Stimulated activated naive CD8-positive, alpha-beta T cell treated with anti-CD3 and anti-CD28 coated beads, Interleukin-15, amount 100 ng/mL, for 72 hours (primary cell): ENCODE measurements at regions not wholly inside any gene's neighbourhood (a gene's known extent, or its start where the extent isn't known, plus 50 kb on each side); places are given as distances from the start of the nearest gene placed in this dataset.
"Not testable (repeated sequence)": the region's sequence is repeated elsewhere in the genome, so short reads cannot be mapped to it uniquely, and the experiment has no call there.

Experiments used
- ATAC-seq: fragments of 150-1000 bp; cut with Tn5 transposase; 2 replicates; pipeline ENCODE4 v1.10.0; 2021; ENCODE audit warnings: mild to moderate bottlenecking, moderate library complexity
- DNase-seq, 2 donors: peaks; one replicate each; pipeline ENCODE4 v3.0.0; 2021 to 2022
- H3K27ac Mint-ChIP-seq, 2 donors: one replicate each; pipeline ENCODE4 v1.8.0; 2022; ENCODE audit warnings: mild to moderate bottlenecking in 2 of 2, mixed read lengths in 2 of 2, moderate library complexity in 2 of 2
- H3K27me3 Mint-ChIP-seq: one replicate; pipeline ENCODE4 v1.8.0; 2022; ENCODE audit warnings: mixed read lengths
- H3K4me1 Mint-ChIP-seq: one replicate; pipeline ENCODE4 v1.8.0; 2022; ENCODE audit warnings: mild to moderate bottlenecking, mixed read lengths
- H3K4me3 Mint-ChIP-seq, 2 donors: one replicate each; pipeline ENCODE4 v1.8.0; 2022; ENCODE audit warnings: mild to moderate bottlenecking in 2 of 2, mixed read lengths in 2 of 2, moderate library complexity in 1 of 2
- H3K9me3 Mint-ChIP-seq, 2 donors: one replicate each; pipeline ENCODE4 v1.8.0; 2022; ENCODE audit warnings: mixed read lengths in 2 of 2

DNA sequence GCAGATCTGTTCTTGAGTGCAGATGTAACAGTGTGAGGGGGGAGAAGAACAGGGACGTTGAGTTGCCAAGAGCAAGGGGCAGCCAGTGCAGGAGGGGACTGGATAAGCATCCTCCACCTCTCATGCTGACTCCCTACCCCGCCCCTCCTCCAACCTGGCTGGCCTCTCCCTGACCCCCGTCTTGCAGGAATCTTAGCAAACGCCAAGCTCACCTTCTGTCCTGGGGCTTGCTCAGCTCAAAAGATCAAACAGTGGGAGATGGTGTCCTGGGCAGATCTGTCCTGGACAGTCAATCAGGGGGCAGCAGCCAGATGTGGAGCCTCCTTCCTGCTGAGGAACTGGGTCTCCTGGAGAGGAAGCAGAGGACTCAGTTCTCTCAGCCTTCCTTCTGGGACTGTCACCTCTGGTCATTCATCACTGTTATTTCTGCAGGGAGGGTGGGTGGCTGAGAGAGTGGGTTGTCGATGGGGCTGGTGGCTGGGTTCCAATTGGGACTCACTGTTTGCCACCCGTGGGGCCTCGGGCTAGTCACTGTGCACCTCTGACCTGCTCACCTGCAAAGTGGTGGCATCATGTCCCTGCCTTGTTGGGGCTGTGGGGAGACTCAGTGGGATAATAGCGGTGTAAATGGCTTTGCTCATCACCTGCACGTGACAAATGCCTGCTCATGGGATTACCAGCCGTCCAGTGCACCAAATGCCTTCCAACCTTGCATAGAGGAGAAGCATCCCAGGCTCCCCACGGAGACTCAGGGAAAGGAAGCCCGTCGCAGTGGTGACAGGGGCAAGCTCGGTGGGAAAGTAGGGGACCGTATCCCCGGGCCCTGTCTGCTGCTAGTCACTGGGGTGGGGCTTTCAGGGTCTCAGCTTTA is 154.4 kb downstream of the PTPRU start:
- peaks cover 65% of the 10 kb centered on the region for H3K27me3 Mint-ChIP-seq
- H3K27ac Mint-ChIP-seq = no peak overlapping the region
- no peak for ATAC-seq
- no peaks in the 10 kb centered on the region for H3K9me3 Mint-ChIP-seq
- no peak overlapping the region for H3K4me3 Mint-ChIP-seq
- H3K4me1 Mint-ChIP-seq = no peaks in the 10 kb centered on the region
- no peak for DNase-seq

DNA sequence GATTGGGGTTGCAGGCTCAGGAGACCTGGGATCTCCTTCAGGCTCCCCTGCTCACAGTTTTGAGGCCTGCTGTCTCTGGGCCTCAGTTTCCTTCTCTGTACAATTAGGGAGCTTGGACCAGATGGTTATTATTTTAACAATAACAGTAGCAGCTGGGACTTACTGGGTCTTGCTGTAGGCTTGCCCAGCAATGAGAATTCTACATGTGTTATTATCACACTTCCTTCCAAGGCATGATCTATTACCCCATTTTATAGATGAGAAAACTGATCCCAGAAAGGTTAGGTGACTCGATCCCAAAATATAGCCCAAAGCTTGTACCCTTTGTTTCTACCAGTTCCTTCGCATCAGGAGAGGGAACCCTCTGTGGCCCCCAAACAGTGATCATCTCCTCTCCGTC is 153.8 kb downstream of the PTPRU start:
- Mint-ChIP-seq H3K27ac (no peak overlapping the region), H3K27me3 (peaks cover 64% of the 10 kb centered on the region), H3K9me3 (no peaks in the 10 kb centered on the region), H3K4me1 (no peaks in the 10 kb centered on the region), H3K4me3 (no peak overlapping the region)
- ATAC-seq = no peak
- no peak for DNase-seq

DNA sequence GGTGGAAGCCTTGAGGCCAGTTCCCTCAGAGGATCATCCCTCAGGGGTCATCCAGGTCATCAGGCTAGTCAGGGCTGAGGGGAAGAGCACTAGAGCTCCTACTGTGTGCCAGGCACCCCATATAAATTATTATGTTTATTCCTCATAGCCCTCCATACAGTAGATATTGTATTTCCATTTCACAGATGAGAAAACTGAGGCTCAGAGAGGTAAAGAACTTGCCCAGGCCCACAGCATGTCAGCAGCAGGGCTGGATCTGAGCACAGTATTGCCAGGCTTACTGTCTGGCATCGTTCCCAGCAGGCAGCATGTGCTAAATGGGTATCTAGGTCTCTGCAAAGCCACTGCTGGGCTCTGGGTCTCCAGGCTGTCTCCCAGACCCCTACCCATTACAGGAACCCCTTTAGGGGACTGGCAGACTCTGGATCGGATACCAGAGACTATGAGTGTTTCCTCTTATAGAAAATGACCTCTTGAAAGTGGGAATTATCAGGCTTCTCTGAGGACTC is 153.3 kb downstream of the PTPRU start:
- H3K27me3 Mint-ChIP-seq = peaks cover 62% of the 10 kb centered on the region
- DNase-seq = no peak
- ATAC-seq = no peak
- no peaks in the 10 kb centered on the region for H3K4me1 Mint-ChIP-seq
- no peak overlapping the region for H3K4me3 Mint-ChIP-seq
- H3K27ac Mint-ChIP-seq = no peak overlapping the region
- H3K9me3 Mint-ChIP-seq = no peaks in the 10 kb centered on the region

DNA sequence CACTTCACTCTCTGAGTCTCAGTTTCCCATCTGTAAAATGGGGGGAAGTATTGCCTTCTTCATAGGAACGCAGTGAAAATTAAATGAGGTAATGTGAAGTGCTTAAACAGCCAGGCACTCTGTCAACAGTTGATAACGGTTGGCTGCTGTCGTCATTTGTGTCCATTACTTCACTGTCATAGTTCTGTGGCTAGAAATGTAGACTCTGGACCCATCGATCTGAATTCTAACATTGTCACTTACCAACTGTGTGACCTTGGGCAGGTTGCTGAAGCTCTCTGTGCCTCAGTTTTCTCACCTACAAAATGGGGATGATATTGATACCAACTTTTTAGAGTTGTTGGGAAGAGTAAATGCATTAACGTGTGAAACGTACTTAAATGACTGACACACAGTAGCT is 152.6 kb downstream of the PTPRU start:
- DNase-seq = no peak
- Mint-ChIP-seq H3K4me3 (no peak overlapping the region), H3K9me3 (no peaks in the 10 kb centered on the region), H3K4me1 (no peaks in the 10 kb centered on the region), H3K27ac (no peak overlapping the region), H3K27me3 (peaks cover 65% of the 10 kb centered on the region)
- ATAC-seq = no peak

DNA sequence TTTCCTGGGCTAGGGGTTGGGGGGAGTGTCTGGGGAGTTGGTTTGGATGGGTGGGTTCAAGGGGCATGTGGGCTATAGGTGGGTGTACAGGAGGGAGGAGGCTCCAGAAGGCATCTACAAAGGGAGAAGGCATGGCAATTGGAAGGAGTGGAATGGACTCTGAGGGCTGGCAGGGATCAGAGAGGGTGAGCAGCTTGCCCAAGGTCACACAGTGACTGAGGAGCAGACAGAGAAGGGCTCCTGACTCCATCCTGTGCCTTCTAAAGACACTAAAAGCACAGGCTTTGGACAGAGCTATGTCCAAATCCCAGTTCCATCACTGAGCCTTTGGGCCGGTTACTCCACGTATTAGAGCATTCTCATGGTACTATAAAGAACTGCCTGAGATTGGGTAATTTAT is 151.8 kb downstream of the PTPRU start:
- peak overlapping the region in 1 of 2 donors; percentile 35 for H3K27ac Mint-ChIP-seq
- DNase-seq (no peak), ATAC-seq (no peak)
- H3K9me3 Mint-ChIP-seq = no peaks in the 10 kb centered on the region
- peaks cover 70% of the 10 kb centered on the region for H3K27me3 Mint-ChIP-seq
- no peak overlapping the region for H3K4me3 Mint-ChIP-seq
- no peaks in the 10 kb centered on the region for H3K4me1 Mint-ChIP-seq

DNA sequence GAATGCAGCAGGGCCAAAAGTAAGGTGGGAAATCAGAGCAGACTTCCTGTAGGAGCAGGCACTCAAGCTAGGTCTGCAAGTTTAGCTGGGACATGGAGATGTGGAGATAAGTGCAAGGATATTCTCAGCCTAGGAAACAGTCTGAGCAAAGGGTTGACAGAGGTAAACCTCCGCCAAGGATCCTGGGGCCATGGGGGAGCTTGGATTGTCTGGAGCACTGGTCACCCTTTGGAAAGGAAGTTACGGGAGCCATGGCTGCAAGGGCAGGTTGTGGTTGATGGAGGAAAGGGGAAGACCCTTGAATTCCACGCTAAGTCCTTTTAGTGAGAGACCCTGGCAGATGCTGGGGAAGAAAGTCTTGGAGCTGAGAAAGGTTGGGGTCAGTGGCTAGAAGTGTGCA is 150.9 kb downstream of the PTPRU start:
- Mint-ChIP-seq H3K9me3 (no peaks in the 10 kb centered on the region), H3K27me3 (peaks cover 70% of the 10 kb centered on the region), H3K27ac (peak overlapping the region in 1 of 2 donors; percentile 31), H3K4me1 (no peaks in the 10 kb centered on the region), H3K4me3 (no peak overlapping the region)
- ATAC-seq (no peak), DNase-seq (no peak)

DNA sequence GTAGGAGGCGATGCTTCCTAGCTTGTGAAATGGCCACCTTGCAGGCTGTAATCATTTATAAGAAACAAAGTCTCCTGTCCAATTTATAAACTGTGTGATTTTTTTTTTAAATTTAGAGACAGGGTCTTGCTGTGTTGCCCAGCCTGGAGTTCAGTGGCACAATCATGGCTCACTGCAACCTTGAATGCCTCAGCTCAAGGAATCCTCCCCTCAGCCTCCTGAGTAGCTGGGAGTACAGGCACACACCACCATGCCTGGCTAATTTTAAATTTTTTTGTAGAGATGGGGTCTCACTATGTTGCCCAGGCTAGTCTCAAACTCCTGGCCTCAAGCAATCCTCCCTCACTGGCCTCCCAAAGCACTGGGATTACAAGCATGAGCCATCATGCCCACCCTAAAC is 150.1 kb downstream of the PTPRU start:
- H3K9me3 Mint-ChIP-seq, H3K4me3 Mint-ChIP-seq, DNase-seq, H3K27ac Mint-ChIP-seq, ATAC-seq, H3K4me1 Mint-ChIP-seq: not testable (repeated sequence)
- peaks cover 64% of the 10 kb centered on the region for H3K27me3 Mint-ChIP-seq

DNA sequence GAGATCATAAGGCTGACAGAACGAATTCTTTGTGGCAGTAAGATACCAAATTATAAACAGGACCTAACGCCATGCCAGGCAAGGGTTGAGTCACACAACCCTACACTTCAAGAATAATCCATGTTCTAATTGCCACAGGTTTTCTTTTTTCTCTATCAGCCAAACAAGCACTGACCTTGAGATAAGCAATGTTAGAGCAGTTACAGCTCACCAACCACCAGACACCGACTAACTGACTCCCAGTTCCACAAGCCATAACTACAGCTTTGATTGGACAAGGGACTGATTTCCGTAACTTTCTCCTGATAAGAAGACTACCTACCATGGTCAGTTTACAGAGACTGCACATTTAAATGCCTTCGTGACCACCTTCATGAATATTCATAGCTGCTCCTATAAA is 149.6 kb downstream of the PTPRU start:
- H3K9me3 Mint-ChIP-seq = no peaks in the 10 kb centered on the region
- DNase-seq = no peak
- no peaks in the 10 kb centered on the region for H3K4me1 Mint-ChIP-seq
- peaks cover 59% of the 10 kb centered on the region for H3K27me3 Mint-ChIP-seq
- no peak for ATAC-seq
- H3K27ac Mint-ChIP-seq = no peak overlapping the region
- H3K4me3 Mint-ChIP-seq = no peak overlapping the region

DNA sequence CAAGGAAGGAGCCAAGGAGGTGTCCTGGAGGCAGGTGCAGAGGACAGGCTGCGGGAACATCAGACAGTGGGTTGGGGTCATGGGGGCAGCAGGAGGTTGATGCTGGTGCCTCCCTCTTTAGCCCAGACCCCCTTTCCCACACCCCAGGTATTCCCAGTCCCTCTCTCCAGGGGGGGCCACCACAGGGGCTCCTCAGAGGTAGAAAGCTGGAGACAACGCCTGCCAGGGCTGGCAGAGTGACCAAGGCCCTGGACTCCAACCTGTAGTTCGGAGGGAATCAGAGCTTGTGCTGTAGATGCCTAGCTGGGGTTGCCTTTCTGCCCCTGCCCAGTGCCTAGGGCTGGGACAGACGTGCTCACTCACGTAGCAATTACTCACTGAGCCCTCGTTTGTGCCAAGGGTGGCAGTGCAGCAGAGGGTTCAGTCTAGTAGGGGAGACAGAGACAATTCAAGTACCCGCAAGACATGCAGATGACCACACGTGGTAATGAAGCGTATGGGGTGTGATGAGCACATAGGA is 148.2 kb downstream of the PTPRU start:
- DNase-seq = no peak
- Mint-ChIP-seq H3K9me3 (peaks cover under 1 to 2% of the 10 kb centered on the region in 2 donors), H3K4me3 (no peak overlapping the region), H3K4me1 (no peaks in the 10 kb centered on the region), H3K27ac (no peak overlapping the region), H3K27me3 (peaks cover 50% of the 10 kb centered on the region)
- ATAC-seq = no peak

DNA sequence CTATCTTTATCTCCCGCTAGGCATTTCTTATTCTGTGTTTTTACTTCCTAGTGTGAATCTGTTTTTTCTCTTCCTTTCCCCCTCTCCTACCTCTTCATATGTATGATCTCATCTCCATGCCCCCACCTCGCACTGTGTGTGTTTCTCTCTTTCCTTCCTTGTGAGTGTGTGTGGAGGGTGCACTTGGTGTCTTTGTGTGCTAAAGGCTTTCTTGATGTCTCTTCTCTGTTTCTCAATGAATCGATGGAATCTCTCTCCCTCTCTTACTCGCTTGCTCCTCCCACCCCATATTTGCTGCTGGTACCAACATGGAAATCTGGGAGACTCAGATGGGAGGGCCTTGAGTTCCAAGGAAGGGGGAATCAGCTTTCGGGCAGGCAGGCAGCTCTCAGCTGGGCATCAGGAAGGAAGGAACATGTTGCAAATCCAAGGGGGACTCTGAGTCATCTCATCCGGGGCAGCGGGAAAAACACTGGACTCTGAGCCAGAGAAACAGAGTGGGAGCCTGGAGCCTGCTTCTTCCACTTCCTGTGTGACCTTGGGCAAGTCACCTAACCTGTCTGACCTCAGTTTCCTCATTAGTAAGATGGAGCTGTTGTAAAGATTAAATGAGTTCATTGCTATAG is 147.5 kb downstream of the PTPRU start:
- no peak for ATAC-seq
- H3K4me3 Mint-ChIP-seq = no peak overlapping the region
- H3K27ac Mint-ChIP-seq = no peak overlapping the region
- peaks cover 8 to 9% of the 10 kb centered on the region in 2 donors for H3K9me3 Mint-ChIP-seq
- no peak for DNase-seq
- H3K27me3 Mint-ChIP-seq = peaks cover 50% of the 10 kb centered on the region
- H3K4me1 Mint-ChIP-seq = no peaks in the 10 kb centered on the region

DNA sequence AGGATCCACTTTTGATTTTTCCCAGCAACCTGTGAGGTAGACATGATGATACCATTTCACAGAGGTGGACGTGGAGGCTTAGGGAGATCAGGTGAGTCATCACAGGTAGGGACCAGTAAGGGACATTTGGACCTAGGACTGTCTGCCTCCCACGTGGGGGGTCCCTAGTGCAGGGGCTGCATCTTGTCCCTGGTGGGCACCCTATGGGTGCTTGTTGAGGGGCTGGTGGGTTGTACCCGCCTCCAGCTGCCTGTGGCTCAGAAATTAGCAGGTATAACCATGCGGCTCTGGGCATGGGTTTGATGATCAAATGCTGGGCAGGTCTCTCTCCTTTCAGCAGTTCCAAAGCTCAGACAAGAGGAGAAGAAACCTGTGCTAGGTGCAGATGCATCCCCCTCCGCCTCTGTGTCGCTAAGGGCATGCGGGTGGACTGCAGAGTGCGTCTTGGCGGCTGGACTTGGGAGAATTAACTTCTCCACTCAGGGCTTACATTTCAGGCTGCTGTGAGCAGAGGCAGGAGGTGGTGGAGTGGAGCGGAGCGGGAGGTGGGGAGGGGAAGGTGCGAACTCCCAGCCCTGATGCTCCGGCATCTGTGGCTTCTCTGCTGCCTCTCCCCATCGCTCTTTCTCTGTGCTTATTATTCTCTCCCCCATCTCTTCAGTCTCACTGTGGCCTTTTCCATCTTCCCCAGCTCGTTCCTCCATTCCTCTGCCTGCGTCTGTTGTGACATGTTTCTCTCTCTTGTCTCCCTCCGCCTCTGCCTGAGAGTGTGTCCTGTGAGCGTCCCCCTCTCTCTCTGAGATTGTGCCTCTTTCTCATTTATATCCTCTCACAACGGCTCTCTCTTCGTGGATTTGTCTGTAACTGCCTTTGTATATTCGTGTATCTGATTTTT is 146.8 kb downstream of the PTPRU start:
- Mint-ChIP-seq H3K9me3 (peaks cover 12 to 15% of the 10 kb centered on the region in 2 donors), H3K4me1 (no peaks in the 10 kb centered on the region), H3K27me3 (peaks cover 43% of the 10 kb centered on the region), H3K4me3 (no peak overlapping the region), H3K27ac (no peak overlapping the region)
- ATAC-seq = no peak
- no peak for DNase-seq

DNA sequence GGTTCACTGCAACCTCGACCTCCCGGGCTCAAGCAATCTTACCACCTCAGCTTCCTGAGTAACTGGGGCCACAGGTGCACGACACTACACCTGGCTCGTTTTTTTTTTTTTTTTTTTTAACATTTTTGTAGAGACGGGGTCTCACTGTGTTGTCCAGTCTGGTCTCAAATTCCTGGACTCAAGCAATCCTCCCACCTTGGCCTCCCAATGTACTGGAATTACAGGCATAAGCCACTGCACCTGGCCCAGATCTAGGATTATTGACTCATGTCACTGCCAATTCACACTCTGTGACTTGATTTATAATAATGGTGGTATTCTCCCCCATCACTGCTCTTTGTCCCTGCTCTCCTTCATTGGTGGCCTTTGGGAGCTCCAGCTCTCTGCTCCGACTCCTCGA is 145.1 kb downstream of the PTPRU start:
- DNase-seq = no peak
- peaks cover 12 to 15% of the 10 kb centered on the region in 2 donors for H3K9me3 Mint-ChIP-seq
- ATAC-seq = no peak
- H3K4me1 Mint-ChIP-seq = no peaks in the 10 kb centered on the region
- H3K4me3 Mint-ChIP-seq = no peak overlapping the region
- peaks cover 38% of the 10 kb centered on the region for H3K27me3 Mint-ChIP-seq
- H3K27ac Mint-ChIP-seq = no peak overlapping the region

DNA sequence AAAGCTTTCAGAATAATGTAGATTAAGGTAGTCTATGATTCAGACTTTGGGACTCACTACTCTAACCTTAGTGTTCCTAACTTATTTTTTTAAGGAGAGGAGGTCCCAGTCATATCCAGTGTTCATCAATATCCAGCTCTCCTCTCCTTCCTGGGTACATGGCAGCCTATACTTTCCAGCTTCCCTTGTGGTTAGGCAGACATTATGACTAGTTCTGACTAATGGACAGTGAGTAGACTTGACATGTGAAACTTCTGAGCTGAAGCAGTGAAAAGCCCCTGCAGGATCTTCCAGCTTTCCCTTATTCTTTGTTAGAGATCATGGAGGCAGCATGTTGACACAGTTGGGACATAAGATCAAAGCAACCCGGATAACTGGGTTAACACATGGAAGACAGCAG is 144.2 kb downstream of the PTPRU start:
- ATAC-seq (no peak), DNase-seq (no peak)
- no peak overlapping the region for H3K27ac Mint-ChIP-seq
- peaks cover 47% of the 10 kb centered on the region for H3K27me3 Mint-ChIP-seq
- no peak overlapping the region for H3K4me3 Mint-ChIP-seq
- no peaks in the 10 kb centered on the region for H3K4me1 Mint-ChIP-seq
- H3K9me3 Mint-ChIP-seq = peaks cover 12 to 15% of the 10 kb centered on the region in 2 donors

DNA sequence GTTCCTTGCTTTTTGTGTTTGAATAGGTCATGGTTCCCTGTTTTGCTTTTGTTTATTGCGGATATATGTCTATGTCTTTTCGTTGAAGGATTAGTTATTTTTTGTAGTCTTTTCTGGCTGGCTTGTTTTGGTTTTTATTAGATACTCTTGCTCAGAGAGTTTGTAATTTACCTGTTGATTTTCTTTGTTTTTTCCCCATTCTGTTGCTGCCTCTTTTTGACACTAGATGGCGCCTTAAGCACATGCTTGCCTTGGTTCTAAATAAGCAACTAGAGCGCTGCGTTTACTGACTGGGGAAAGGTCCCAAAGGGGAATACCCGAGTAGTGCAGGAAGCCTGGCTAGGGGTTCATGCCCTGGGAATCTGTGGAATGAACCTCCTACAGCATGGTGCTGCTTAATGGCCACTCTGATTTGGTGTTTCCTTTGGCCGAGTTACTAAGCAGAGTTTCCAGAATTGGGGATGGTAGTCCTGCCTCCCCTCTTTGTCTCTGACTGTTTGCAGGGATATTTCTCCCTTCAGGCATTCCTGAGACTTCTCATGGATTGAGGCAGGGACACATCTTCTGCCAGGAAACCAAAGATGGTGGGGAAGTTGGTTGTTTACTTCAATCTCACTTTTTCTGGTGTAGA is 143.2 kb downstream of the PTPRU start:
- DNase-seq = peak; percentile 10 to 21
- H3K9me3 Mint-ChIP-seq = peaks cover 12 to 15% of the 10 kb centered on the region in 2 donors

More for the DNA sequence above, 143.2 kb downstream of the PTPRU start:
- H3K27me3 Mint-ChIP-seq = peaks cover 53% of the 10 kb centered on the region
- ATAC-seq = no peak
- H3K4me3 Mint-ChIP-seq = no peak overlapping the region
- no peak overlapping the region for H3K27ac Mint-ChIP-seq
- no peaks in the 10 kb centered on the region for H3K4me1 Mint-ChIP-seq
